ENCODE measurements at regions not wholly inside any gene's neighbourhood (a gene's known extent, or its start where the extent isn't known, plus 50 kb on each side); places are given as distances from the start of the nearest gene placed in this dataset.
A peak's percentile ranks its signal among the peaks of the same experiment; 100 is the strongest.

GRCh38 chr9:100714372-100715099, 136.7 kb downstream of the CAVIN4 start:
- Histone ChIP-seq H3K27me3 (no peaks in the 10 kb centered on the region), H3K27ac (no peak overlapping the region), H3K36me3 (no peaks in the 10 kb centered on the region), H3K9me3 (no peaks in the 10 kb centered on the region), H3K4me1 (no peaks in the 10 kb centered on the region), H3K4me3 (no peak overlapping the region)
- intact Hi-C loops (cut with DNase I; ENCODE audit: low total_unique reads): no loop called here
- peak; percentile 28 to 32 for TF ChIP-seq CTCF (IDR thresholded peaks at IDR 0.05)
- DNase-seq: no peak

GRCh38 chr9:100715100-100715380, 137.2 kb downstream of the CAVIN4 start:
- DNase-seq: no peak
- intact Hi-C loops (cut with DNase I; ENCODE audit: low total_unique reads): no loop called here
- no peak overlapping the region for H3K4me3 ChIP-seq
- H3K9me3 ChIP-seq: no peaks in the 10 kb centered on the region
- H3K27me3 ChIP-seq: no peaks in the 10 kb centered on the region
- no peak overlapping the region for H3K27ac ChIP-seq
- no peak for TF ChIP-seq CTCF (IDR thresholded peaks at IDR 0.05)
- no peaks in the 10 kb centered on the region for H3K4me1 ChIP-seq
- no peaks in the 10 kb centered on the region for H3K36me3 ChIP-seq

- DNase-seq: no peak
- Histone ChIP-seq H3K4me1 (no peaks in the 10 kb centered on the region), H3K27ac (no peak overlapping the region), H3K36me3 (no peaks in the 10 kb centered on the region), H3K9me3 (no peaks in the 10 kb centered on the region), H3K4me3 (no peak overlapping the region), H3K27me3 (no peaks in the 10 kb centered on the region)
- TF ChIP-seq CTCF (IDR thresholded peaks at IDR 0.05): no peak
- intact Hi-C loops (cut with DNase I; ENCODE audit: low total_unique reads): no loop called here
Observed at GRCh38 chr9:100718717-100719116, 140.8 kb downstream of the CAVIN4 start.

- H3K9me3 ChIP-seq: no peaks in the 10 kb centered on the region
- no peak for TF ChIP-seq CTCF (IDR thresholded peaks at IDR 0.05)
- no peak overlapping the region for H3K27ac ChIP-seq
- no peak overlapping the region for H3K4me3 ChIP-seq
- H3K27me3 ChIP-seq: no peaks in the 10 kb centered on the region
- H3K4me1 ChIP-seq: no peaks in the 10 kb centered on the region
- H3K36me3 ChIP-seq: no peaks in the 10 kb centered on the region
- no peak for DNase-seq
- intact Hi-C loops (cut with DNase I; ENCODE audit: low total_unique reads): no loop called here
Observed at GRCh38 chr9:100720922-100721321, 143.0 kb downstream of the CAVIN4 start.

GRCh38 chr9:100724886-100725285, 147.0 kb downstream of the CAVIN4 start:
- TF ChIP-seq CTCF (IDR thresholded peaks at IDR 0.05): no peak
- Histone ChIP-seq H3K9me3 (no peaks in the 10 kb centered on the region), H3K27ac (no peak overlapping the region), H3K4me3 (no peak overlapping the region), H3K36me3 (no peaks in the 10 kb centered on the region), H3K4me1 (no peaks in the 10 kb centered on the region), H3K27me3 (no peaks in the 10 kb centered on the region)
- DNase-seq: no peak
- intact Hi-C loops (cut with DNase I; ENCODE audit: low total_unique reads): no loop called here

GRCh38 chr9:100725371-100725770, 147.5 kb downstream of the CAVIN4 start:
- H3K36me3 ChIP-seq: no peaks in the 10 kb centered on the region
- no peaks in the 10 kb centered on the region for H3K4me1 ChIP-seq
- no peak for TF ChIP-seq CTCF (IDR thresholded peaks at IDR 0.05)
- no peak for DNase-seq
- H3K27ac ChIP-seq: no peak overlapping the region
- no peaks in the 10 kb centered on the region for H3K9me3 ChIP-seq
- H3K27me3 ChIP-seq: no peaks in the 10 kb centered on the region
- intact Hi-C loops (cut with DNase I; ENCODE audit: low total_unique reads): no loop called here
- H3K4me3 ChIP-seq: no peak overlapping the region

Measured in tibial artery (tissue), 4 donors.